BE2C (cell line): ENCODE measurements at regions not wholly inside any gene's neighbourhood (a gene's known extent, or its start where the extent isn't known, plus 50 kb on each side); places are given as distances from the start of the nearest gene placed in this dataset.

Experiments
- DNase-seq: peaks from one replicate; pipeline ENCODE4 v3.0.0-alpha.2; 2020
- H3K27me3 ChIP-seq: fragments of 250-450 bp; sonication (Bioruptor Pico); 2 replicates; pipeline ENCODE4 v1.5.1; 2020; ENCODE audit warnings: mild to moderate bottlenecking
- H3K36me3 ChIP-seq: fragments of 250-450 bp; sonication (Bioruptor Pico); 2 replicates; pipeline ENCODE4 v1.5.1; 2020; ENCODE audit warnings: mild to moderate bottlenecking
- H3K4me1 ChIP-seq: fragments of 250-450 bp; sonication (Bioruptor Pico); 2 replicates; pipeline ENCODE4 v1.5.1; 2020
- H3K4me3 ChIP-seq: 2 replicates; pipeline ENCODE4 v1.5.1; 2011; ENCODE audit warnings: low read depth, low read length
- H3K9me3 ChIP-seq: fragments of 250-450 bp; sonication (Bioruptor Pico); 2 replicates; pipeline ENCODE4 v1.5.1; 2020
- CTCF ChIP-seq: IDR thresholded peaks from 2 replicates; pipeline ENCODE4 v1.5.1; 2012; ENCODE audit warnings: mild to moderate bottlenecking, low read depth, low read length

- Histone ChIP-seq H3K9me3 (no peaks in the 10 kb centered on the region), H3K27me3 (no peaks in the 10 kb centered on the region), H3K4me1 (no peaks in the 10 kb centered on the region), H3K36me3 (no peaks in the 10 kb centered on the region), H3K4me3 (no peak overlapping the region)
- TF ChIP-seq CTCF, result no peak
- DNase-seq, result no peak
Measured at GRCh38 chr9:80143899-80144298, 572.1 kb downstream of the TLE4 start.

- Histone ChIP-seq H3K27me3 (no peaks in the 10 kb centered on the region), H3K4me1 (no peaks in the 10 kb centered on the region), H3K4me3 (no peak overlapping the region), H3K9me3 (no peaks in the 10 kb centered on the region), H3K36me3 (no peaks in the 10 kb centered on the region)
- no peak for DNase-seq
- TF ChIP-seq CTCF, result no peak
Measured at GRCh38 chr9:80134487-80134886, 562.7 kb downstream of the TLE4 start.

GRCh38 chr9:80131627-80132026 is 559.9 kb downstream of the TLE4 start:
- H3K4me1 ChIP-seq, result no peaks in the 10 kb centered on the region
- H3K9me3 ChIP-seq, result no peaks in the 10 kb centered on the region
- H3K36me3 ChIP-seq, result no peaks in the 10 kb centered on the region
- H3K27me3 ChIP-seq, result no peaks in the 10 kb centered on the region
- TF ChIP-seq CTCF, result no peak
- no peak overlapping the region for H3K4me3 ChIP-seq
- no peak for DNase-seq

- Histone ChIP-seq H3K36me3 (no peaks in the 10 kb centered on the region), H3K9me3 (no peaks in the 10 kb centered on the region), H3K4me3 (no peak overlapping the region), H3K27me3 (no peaks in the 10 kb centered on the region), H3K4me1 (no peaks in the 10 kb centered on the region)
- no peak for DNase-seq
- no peak for TF ChIP-seq CTCF
Measured at GRCh38 chr9:80127920-80128319, 556.2 kb downstream of the TLE4 start.

GRCh38 chr9:80125731-80126264 is 554.0 kb downstream of the TLE4 start:
- Histone ChIP-seq H3K9me3 (no peaks in the 10 kb centered on the region), H3K4me3 (no peak overlapping the region), H3K27me3 (no peaks in the 10 kb centered on the region), H3K4me1 (no peaks in the 10 kb centered on the region), H3K36me3 (no peaks in the 10 kb centered on the region)
- DNase-seq, result no peak
- TF ChIP-seq CTCF, result no peak

GRCh38 chr9:80117031-80117430 is 545.3 kb downstream of the TLE4 start:
- Histone ChIP-seq H3K4me3 (no peak overlapping the region), H3K9me3 (no peaks in the 10 kb centered on the region), H3K27me3 (no peaks in the 10 kb centered on the region), H3K36me3 (no peaks in the 10 kb centered on the region), H3K4me1 (no peaks in the 10 kb centered on the region)
- no peak for DNase-seq
- TF ChIP-seq CTCF, result no peak
